ENCODE measurements at regions not wholly inside any gene's neighbourhood (a gene's known extent, or its start where the extent isn't known, plus 50 kb on each side); places are given as distances from the start of the nearest gene placed in this dataset.

DNA sequence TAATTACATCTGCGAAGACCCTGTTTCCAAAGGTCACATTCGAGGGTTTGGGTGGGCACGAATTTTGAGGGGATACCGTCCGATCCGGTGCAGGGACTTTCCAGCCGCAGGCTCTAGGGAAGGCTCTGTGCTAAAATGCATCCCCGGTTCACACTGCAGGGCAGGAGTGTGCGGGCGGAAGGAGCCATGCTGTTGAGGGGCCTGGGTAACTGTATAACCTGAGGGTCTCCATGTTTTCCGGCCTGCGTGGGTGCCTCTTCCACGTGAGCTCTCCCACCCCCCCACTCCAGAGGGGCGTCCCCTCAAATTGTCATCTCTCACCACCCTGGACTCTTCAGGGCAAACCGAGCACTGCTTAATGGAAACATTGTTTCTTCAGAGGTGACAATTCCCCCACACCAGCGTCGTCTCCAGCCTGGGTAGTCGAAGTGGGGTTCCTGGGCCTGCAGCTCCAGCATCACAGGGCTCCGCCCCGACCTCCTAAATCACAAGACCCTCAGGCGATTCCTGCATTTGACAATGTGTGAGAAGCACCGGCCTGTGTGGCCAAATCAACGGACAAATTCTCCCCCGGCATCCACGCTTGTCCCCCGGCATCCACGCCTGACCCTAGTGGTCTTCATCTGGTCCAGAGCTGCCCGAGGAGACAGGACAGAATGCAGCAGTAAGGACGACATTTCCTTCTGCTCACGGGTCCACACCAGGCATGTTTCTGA, 51.2 kb downstream of the FOXL3 start:
- 93% methylated on average over 15 to 30 of the region's 30 CpGs for WGBS, 2 experiments (ENCODE audit: insufficient coverage in 1 of 2, insufficient read length in 1 of 2)
- no peaks in the 10 kb centered on the region for H3K9me3 Mint-ChIP-seq
- H3K4me3 ChIP-seq (ENCODE audit: low read length) = no peak overlapping the region
- H3K27me3 Mint-ChIP-seq (ENCODE audit: insufficient read depth) = peaks cover 3% of the 10 kb centered on the region
- H3K4me1 ChIP-seq (ENCODE audit: control insufficient read depth, insufficient read depth, low read length) = peaks cover 4% of the 10 kb centered on the region
- H3K27ac ChIP-seq (ENCODE audit: low read depth, low read length) = no peak overlapping the region
- H3K4me3 Mint-ChIP-seq = no peak overlapping the region
- H3K9ac ChIP-seq (ENCODE audit: extremely low read depth, low read length, poor library complexity, severe bottlenecking) = no peak overlapping the region
- H3K27ac Mint-ChIP-seq = no peak overlapping the region
- H3K36me3 Mint-ChIP-seq (ENCODE audit: low read depth) = no peaks in the 10 kb centered on the region
- no peaks in the 10 kb centered on the region for H3K9me3 ChIP-seq (ENCODE audit: control insufficient read depth, low read length)
- H3K4me1 Mint-ChIP-seq = peaks cover 4% of the 10 kb centered on the region
- DNase-seq = no peak
- H3K36me3 ChIP-seq (ENCODE audit: control insufficient read depth, insufficient read depth, low read length) = no peaks in the 10 kb centered on the region
- no peak for TF ChIP-seq CTCF (conservative IDR thresholded peaks at IDR 0.05)
- no peaks in the 10 kb centered on the region for H3K27me3 ChIP-seq (ENCODE audit: control insufficient read depth, insufficient read depth, low read length, poor library complexity, severe bottlenecking)

DNA sequence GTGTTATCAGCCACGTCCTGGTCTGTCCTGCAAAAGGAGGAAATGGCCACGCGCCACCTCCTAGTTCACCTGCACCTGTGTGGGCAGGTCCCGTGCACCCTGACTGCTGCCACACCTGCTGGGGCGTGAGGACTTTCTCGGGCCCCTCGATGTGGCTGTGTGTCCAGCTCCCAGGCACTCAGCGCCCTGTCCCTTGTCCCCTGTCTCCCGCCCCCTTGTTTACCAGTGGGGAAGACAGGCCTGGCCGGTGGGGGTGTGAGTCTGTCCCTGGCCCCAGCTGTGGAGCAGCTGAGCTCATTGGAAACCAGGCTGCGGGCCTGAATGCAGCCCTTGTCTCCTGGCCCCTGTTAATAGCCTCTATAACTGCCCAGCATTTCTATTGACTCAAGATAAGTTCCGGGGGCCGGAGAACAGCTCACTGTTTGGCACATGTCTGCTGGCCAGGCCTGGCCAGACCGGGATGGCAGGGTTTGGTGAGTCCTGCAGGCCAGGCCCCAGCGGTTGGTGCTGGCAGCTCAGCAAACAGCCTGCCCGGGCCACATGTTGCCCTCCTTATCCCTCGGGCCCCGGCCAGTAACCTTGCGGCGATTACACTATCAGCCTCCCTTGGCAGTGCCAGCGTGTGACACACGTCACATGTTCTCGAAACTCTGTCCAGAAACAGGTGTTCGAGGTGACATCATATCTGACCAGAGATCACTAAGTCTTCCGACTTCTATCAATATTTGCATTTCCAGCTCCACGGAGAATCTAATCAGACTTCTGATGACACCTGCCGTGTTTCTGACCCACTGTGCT, 52.1 kb downstream of the FOXL3 start:
- no peak for TF ChIP-seq CTCF (conservative IDR thresholded peaks at IDR 0.05)
- H3K27ac Mint-ChIP-seq = no peak overlapping the region

DNA sequence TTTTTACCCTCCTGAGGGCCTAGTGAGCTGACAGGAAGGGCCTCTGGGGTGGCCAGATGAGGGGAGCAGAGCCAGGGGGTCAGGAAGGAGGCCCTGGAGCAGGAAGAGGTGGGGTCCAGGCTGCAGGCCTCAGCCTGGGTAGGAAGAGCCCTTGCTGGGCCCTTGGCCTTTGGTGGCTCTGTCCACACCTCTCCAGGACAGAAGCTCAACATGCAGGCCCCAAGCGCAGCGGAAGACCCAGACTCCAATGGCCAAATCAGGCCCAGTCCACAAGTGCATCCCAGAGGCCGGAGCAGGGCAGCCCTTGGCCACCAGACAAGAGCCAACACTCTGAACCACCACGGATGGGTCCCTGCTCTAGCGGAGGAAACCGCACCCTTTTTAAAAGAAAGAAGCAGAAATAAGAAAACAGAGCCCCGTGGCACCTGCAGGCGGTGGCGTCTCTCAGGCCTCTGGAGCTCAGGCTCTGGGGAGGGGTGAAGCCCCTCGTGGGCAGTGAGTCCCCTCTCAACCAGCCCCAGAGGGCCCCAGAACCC, 52.8 kb downstream of the FOXL3 start:
- no peak for TF ChIP-seq CTCF (conservative IDR thresholded peaks at IDR 0.05)
- Mint-ChIP-seq H3K36me3 (ENCODE audit: low read depth) (no peaks in the 10 kb centered on the region), H3K9me3 (no peaks in the 10 kb centered on the region), H3K4me3 (no peak overlapping the region), H3K27me3 (ENCODE audit: insufficient read depth) (peaks cover 3% of the 10 kb centered on the region), H3K27ac (no peak overlapping the region), H3K4me1 (peaks cover 4% of the 10 kb centered on the region)
- peaks cover 4% of the 10 kb centered on the region for H3K4me1 ChIP-seq (ENCODE audit: control insufficient read depth, insufficient read depth, low read length)
- WGBS, 2 experiments (ENCODE audit: insufficient coverage in 1 of 2, insufficient read length in 1 of 2) = 92 to 93% methylated on average over 10 of the region's 10 CpGs
- H3K27ac ChIP-seq (ENCODE audit: low read depth, low read length) = no peak overlapping the region
- H3K27me3 ChIP-seq (ENCODE audit: control insufficient read depth, insufficient read depth, low read length, poor library complexity, severe bottlenecking) = no peaks in the 10 kb centered on the region
- H3K9me3 ChIP-seq (ENCODE audit: control insufficient read depth, low read length) = no peaks in the 10 kb centered on the region
- no peak for DNase-seq
- H3K4me3 ChIP-seq (ENCODE audit: low read length) = no peak overlapping the region
- no peaks in the 10 kb centered on the region for H3K36me3 ChIP-seq (ENCODE audit: control insufficient read depth, insufficient read depth, low read length)
- H3K9ac ChIP-seq (ENCODE audit: extremely low read depth, low read length, poor library complexity, severe bottlenecking) = no peak overlapping the region

More for the DNA sequence above, 52.1 kb downstream of the FOXL3 start:
- no peaks in the 10 kb centered on the region for H3K36me3 Mint-ChIP-seq (ENCODE audit: low read depth)
- no peak for DNase-seq
- H3K9me3 Mint-ChIP-seq = no peaks in the 10 kb centered on the region
- H3K4me3 ChIP-seq (ENCODE audit: low read length) = no peak overlapping the region
- no peak overlapping the region for H3K9ac ChIP-seq (ENCODE audit: extremely low read depth, low read length, poor library complexity, severe bottlenecking)
- 93% methylated on average over 23 to 27 of the region's 27 CpGs for WGBS, 2 experiments (ENCODE audit: insufficient coverage in 1 of 2, insufficient read length in 1 of 2)
- H3K27me3 ChIP-seq (ENCODE audit: control insufficient read depth, insufficient read depth, low read length, poor library complexity, severe bottlenecking) = no peaks in the 10 kb centered on the region
- no peak overlapping the region for H3K4me3 Mint-ChIP-seq
- peaks cover 4% of the 10 kb centered on the region for H3K4me1 ChIP-seq (ENCODE audit: control insufficient read depth, insufficient read depth, low read length)
- H3K27ac ChIP-seq (ENCODE audit: low read depth, low read length) = no peak overlapping the region
- H3K9me3 ChIP-seq (ENCODE audit: control insufficient read depth, low read length) = no peaks in the 10 kb centered on the region
- no peaks in the 10 kb centered on the region for H3K36me3 ChIP-seq (ENCODE audit: control insufficient read depth, insufficient read depth, low read length)
- peaks cover 4% of the 10 kb centered on the region for H3K4me1 Mint-ChIP-seq
- H3K27me3 Mint-ChIP-seq (ENCODE audit: insufficient read depth) = peaks cover 3% of the 10 kb centered on the region

All from endodermal cell (in vitro differentiated cells).